SJSA1 (cell line): ENCODE measurements at regions not wholly inside any gene's neighbourhood (a gene's known extent, or its start where the extent isn't known, plus 50 kb on each side); places are given as distances from the start of the nearest gene placed in this dataset.
"Not testable (repeated sequence)": the region's sequence is repeated elsewhere in the genome, so short reads cannot be mapped to it uniquely, and the experiment has no call there.

Experiments used
- DNase-seq, 2 experiments: peaks; one replicate each; pipeline ENCODE4 v3.0.0-alpha.2; 2015 to 2020; ENCODE audit warnings: low spot score in 2 of 2, low read depth in 1 of 2
- H3K27ac ChIP-seq: fragments of 250-450 bp; sonication (Bioruptor Pico); 2 replicates; pipeline ENCODE4 v1.5.1; 2020; ENCODE audit warnings: mild to moderate bottlenecking, moderate library complexity
- H3K27me3 ChIP-seq: fragments of 250-450 bp; sonication (Bioruptor Pico); replicated peaks from 2 replicates; pipeline ENCODE4 v1.5.1; 2020; ENCODE audit warnings: mild to moderate bottlenecking, moderate library complexity
- H3K36me3 ChIP-seq: fragments of 250-450 bp; sonication (Bioruptor Pico); 2 replicates; pipeline ENCODE4 v1.5.1; 2020; ENCODE audit warnings: mild to moderate bottlenecking
- H3K4me1 ChIP-seq: fragments of 250-450 bp; sonication (Bioruptor Pico); replicated peaks from 2 replicates; pipeline ENCODE4 v1.6.1; 2021; ENCODE audit warnings: mild to moderate bottlenecking
- H3K4me3 ChIP-seq: fragments of 250-450 bp; sonication (Bioruptor Pico); 2 replicates; pipeline ENCODE4 v1.5.1; 2020; ENCODE audit warnings: mild to moderate bottlenecking
- H3K9me3 ChIP-seq: fragments of 250-450 bp; sonication (Bioruptor Pico); replicated peaks from 2 replicates; pipeline ENCODE4 v1.5.1; 2020; ENCODE audit warnings: mild to moderate bottlenecking

GRCh38 chr10:2895594-2896196 lies 171.7 kb upstream of the PFKP start:
- H3K4me3 ChIP-seq: no peak overlapping the region
- peaks cover 45% of the 10 kb centered on the region for H3K27me3 ChIP-seq
- DNase-seq: no peak
- H3K27ac ChIP-seq: no peak overlapping the region
- H3K4me1 ChIP-seq: no peaks in the 10 kb centered on the region
- H3K36me3 ChIP-seq: no peaks in the 10 kb centered on the region
- no peaks in the 10 kb centered on the region for H3K9me3 ChIP-seq

- Histone ChIP-seq H3K4me1 (no peaks in the 10 kb centered on the region), H3K4me3 (no peak overlapping the region), H3K27me3 (peaks cover 42% of the 10 kb centered on the region), H3K27ac (no peak overlapping the region), H3K36me3 (no peaks in the 10 kb centered on the region), H3K9me3 (no peaks in the 10 kb centered on the region)
- DNase-seq: no peak
Measured at GRCh38 chr10:2893991-2894390, 173.4 kb upstream of the PFKP start.

- Histone ChIP-seq H3K27me3 (peaks cover 39% of the 10 kb centered on the region), H3K4me3 (no peak overlapping the region), H3K36me3 (no peaks in the 10 kb centered on the region), H3K4me1 (no peaks in the 10 kb centered on the region), H3K27ac (no peak overlapping the region), H3K9me3 (no peaks in the 10 kb centered on the region)
- no peak for DNase-seq
Measured at GRCh38 chr10:2893158-2893845, 174.0 kb upstream of the PFKP start.

GRCh38 chr10:2891770-2892124 lies 175.6 kb upstream of the PFKP start:
- Histone ChIP-seq H3K27ac (no peak overlapping the region), H3K4me1 (no peaks in the 10 kb centered on the region), H3K9me3 (no peaks in the 10 kb centered on the region), H3K27me3 (peaks cover 33% of the 10 kb centered on the region), H3K4me3 (no peak overlapping the region), H3K36me3 (no peaks in the 10 kb centered on the region)
- DNase-seq: no peak

GRCh38 chr10:2891073-2891769 lies 176.1 kb upstream of the PFKP start:
- Histone ChIP-seq H3K4me1 (no peaks in the 10 kb centered on the region), H3K4me3 (no peak overlapping the region), H3K9me3 (no peaks in the 10 kb centered on the region), H3K36me3 (no peaks in the 10 kb centered on the region), H3K27me3 (peaks cover 34% of the 10 kb centered on the region), H3K27ac (no peak overlapping the region)
- DNase-seq: peak in 1 of 2 experiments; percentile 4

- Histone ChIP-seq H3K27me3 (peaks cover 34% of the 10 kb centered on the region), H3K36me3 (no peaks in the 10 kb centered on the region), H3K27ac (no peak overlapping the region), H3K4me1 (no peaks in the 10 kb centered on the region), H3K9me3 (no peaks in the 10 kb centered on the region), H3K4me3 (no peak overlapping the region)
- peak in 1 of 2 experiments; percentile 38 for DNase-seq
Measured at GRCh38 chr10:2890093-2890492, 177.3 kb upstream of the PFKP start.

GRCh38 chr10:2888403-2889004 lies 178.8 kb upstream of the PFKP start:
- Histone ChIP-seq H3K4me3 (no peak overlapping the region), H3K27me3 (peaks cover 36% of the 10 kb centered on the region), H3K27ac (no peak overlapping the region), H3K36me3 (no peaks in the 10 kb centered on the region), H3K4me1 (no peaks in the 10 kb centered on the region), H3K9me3 (no peaks in the 10 kb centered on the region)
- DNase-seq: no peak

- H3K4me3 ChIP-seq: no peak overlapping the region
- peak in 1 of 2 experiments; percentile 31 for DNase-seq
- no peaks in the 10 kb centered on the region for H3K4me1 ChIP-seq
- no peaks in the 10 kb centered on the region for H3K36me3 ChIP-seq
- H3K9me3 ChIP-seq: no peaks in the 10 kb centered on the region
- peaks cover 42% of the 10 kb centered on the region for H3K27me3 ChIP-seq
- no peak overlapping the region for H3K27ac ChIP-seq
Measured at GRCh38 chr10:2887391-2888070, 179.8 kb upstream of the PFKP start.

GRCh38 chr10:2886662-2887061 lies 180.7 kb upstream of the PFKP start:
- no peaks in the 10 kb centered on the region for H3K9me3 ChIP-seq
- peak in 1 of 2 experiments; percentile 28 for DNase-seq
- H3K27me3 ChIP-seq: peaks cover 42% of the 10 kb centered on the region
- H3K36me3 ChIP-seq: no peaks in the 10 kb centered on the region
- no peaks in the 10 kb centered on the region for H3K4me1 ChIP-seq
- no peak overlapping the region for H3K4me3 ChIP-seq
- no peak overlapping the region for H3K27ac ChIP-seq

GRCh38 chr10:2885288-2886278 lies 181.8 kb upstream of the PFKP start:
- DNase-seq: peak in 1 of 2 experiments; percentile 27
- Histone ChIP-seq H3K27me3 (peaks cover 47% of the 10 kb centered on the region), H3K4me3 (no peak overlapping the region), H3K4me1 (no peaks in the 10 kb centered on the region), H3K36me3 (no peaks in the 10 kb centered on the region), H3K27ac (no peak overlapping the region), H3K9me3 (no peaks in the 10 kb centered on the region)

- H3K4me3 ChIP-seq, H3K27ac ChIP-seq, H3K4me1 ChIP-seq, H3K36me3 ChIP-seq, H3K9me3 ChIP-seq: not testable (repeated sequence)
- DNase-seq: peak in 1 of 2 experiments; percentile 16
- H3K27me3 ChIP-seq: peaks cover 58% of the 10 kb centered on the region
Measured at GRCh38 chr10:2883983-2884540, 183.3 kb upstream of the PFKP start.

- H3K27ac ChIP-seq: no peak overlapping the region
- DNase-seq: no peak
- peaks cover 61% of the 10 kb centered on the region for H3K27me3 ChIP-seq
- H3K4me1 ChIP-seq: no peaks in the 10 kb centered on the region
- no peaks in the 10 kb centered on the region for H3K36me3 ChIP-seq
- H3K4me3 ChIP-seq: no peak overlapping the region
- H3K9me3 ChIP-seq: no peaks in the 10 kb centered on the region
Measured at GRCh38 chr10:2883238-2883637, 184.1 kb upstream of the PFKP start.
